Breast epithelium (tissue), 3 donors: ENCODE measurements at regions not wholly inside any gene's neighbourhood (a gene's known extent, or its start where the extent isn't known, plus 50 kb on each side); places are given as distances from the start of the nearest gene placed in this dataset.

ENCODE experiments used
- CTCF ChIP-seq, 3 donors: fragments of 450-650 bp; IDR thresholded peaks; one replicate each; pipeline ENCODE4 v1.5.1; 2016 to 2017; ENCODE audit warnings: antibody characterized with exemption in 3 of 3, mild to moderate bottlenecking in 3 of 3, moderate library complexity in 3 of 3
- POLR2A ChIP-seq: fragments of 450-650 bp; IDR thresholded peaks from one replicate; pipeline ENCODE4 v1.6.1; 2016; ENCODE audit warnings: antibody characterized with exemption, mild to moderate bottlenecking, moderate library complexity
- POLR2AphosphoS5 ChIP-seq, 3 donors: sonication (generic); formaldehyde crosslinking; IDR thresholded peaks; one replicate each; pipeline ENCODE4 v1.6.1; 2017; ENCODE audit warnings: antibody characterized with exemption in 3 of 3

GRCh38 chr20:23189854-23190253, 103.7 kb upstream of the CD93 start:
- no peak for TF ChIP-seq POLR2AphosphoS5 (IDR thresholded peaks at IDR 0.05)
- TF ChIP-seq CTCF (IDR thresholded peaks at IDR 0.05), result no peak
- no peak for TF ChIP-seq POLR2A
